A673 (cell line): ENCODE measurements at regions not wholly inside any gene's neighbourhood (a gene's known extent, or its start where the extent isn't known, plus 50 kb on each side); places are given as distances from the start of the nearest gene placed in this dataset.

ENCODE experiments used
- EZH2 ChIP-seq: fragments of 200-600 bp; sonication (generic); IDR thresholded peaks from 2 replicates; pipeline ENCODE4 v1.6.1; 2017; ENCODE audit warnings: borderline replicate concordance, low read depth, mild to moderate bottlenecking, mixed read lengths, antibody characterized with exemption, low read length; ENCODE audit not compliant: poor library complexity, severe bottlenecking
- TF ChIP-seq, protein P1 (sequence below): fragments of 300-800, 200-600 bp; sonication (generic); conservative IDR thresholded peaks from 2 replicates; pipeline ENCODE4 v1.5.1; 2017; ENCODE audit warnings: low read depth, mild to moderate bottlenecking, antibody characterized with exemption, low read length, moderate library complexity, mixed read lengths

DNA sequence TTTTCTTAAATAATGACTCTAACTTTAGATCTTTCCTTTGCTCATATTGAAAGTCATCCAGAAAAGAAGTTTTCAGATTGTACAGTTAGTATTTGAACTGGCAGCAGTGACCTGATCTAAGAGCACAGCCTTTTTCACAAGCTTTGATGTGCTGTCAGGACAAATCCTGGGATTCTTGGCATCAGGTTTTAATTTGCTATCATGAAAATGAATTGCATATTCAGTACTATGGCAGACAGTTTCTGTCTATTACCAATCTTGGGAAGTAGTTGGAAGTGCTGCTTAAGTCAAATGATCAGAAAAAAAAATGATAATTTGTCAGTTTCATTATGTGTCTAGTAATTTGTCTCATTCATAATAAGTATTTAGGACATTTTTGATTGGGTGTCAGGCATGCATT is 925.6 kb upstream of the ARRDC3 start:
- TF ChIP-seq, protein P1, sequence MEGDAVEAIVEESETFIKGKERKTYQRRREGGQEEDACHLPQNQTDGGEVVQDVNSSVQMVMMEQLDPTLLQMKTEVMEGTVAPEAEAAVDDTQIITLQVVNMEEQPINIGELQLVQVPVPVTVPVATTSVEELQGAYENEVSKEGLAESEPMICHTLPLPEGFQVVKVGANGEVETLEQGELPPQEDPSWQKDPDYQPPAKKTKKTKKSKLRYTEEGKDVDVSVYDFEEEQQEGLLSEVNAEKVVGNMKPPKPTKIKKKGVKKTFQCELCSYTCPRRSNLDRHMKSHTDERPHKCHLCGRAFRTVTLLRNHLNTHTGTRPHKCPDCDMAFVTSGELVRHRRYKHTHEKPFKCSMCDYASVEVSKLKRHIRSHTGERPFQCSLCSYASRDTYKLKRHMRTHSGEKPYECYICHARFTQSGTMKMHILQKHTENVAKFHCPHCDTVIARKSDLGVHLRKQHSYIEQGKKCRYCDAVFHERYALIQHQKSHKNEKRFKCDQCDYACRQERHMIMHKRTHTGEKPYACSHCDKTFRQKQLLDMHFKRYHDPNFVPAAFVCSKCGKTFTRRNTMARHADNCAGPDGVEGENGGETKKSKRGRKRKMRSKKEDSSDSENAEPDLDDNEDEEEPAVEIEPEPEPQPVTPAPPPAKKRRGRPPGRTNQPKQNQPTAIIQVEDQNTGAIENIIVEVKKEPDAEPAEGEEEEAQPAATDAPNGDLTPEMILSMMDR, result no peak
- no peak for TF ChIP-seq EZH2
